HG03095 (cell line): ENCODE measurements at regions not wholly inside any gene's neighbourhood (a gene's known extent, or its start where the extent isn't known, plus 50 kb on each side); places are given as distances from the start of the nearest gene placed in this dataset.
"Not testable (repeated sequence)": the region's sequence is repeated elsewhere in the genome, so short reads cannot be mapped to it uniquely, and the experiment has no call there.

Source experiments
- ATAC-seq: cut with Tn5 transposase; IDR thresholded peaks from one replicate; pipeline ENCODE4 v1.9.1; 2021; ENCODE audit warnings: moderate library complexity; ENCODE audit not compliant: unreplicated experiment

- no peak for ATAC-seq
Observed at GRCh38 chr18:1270081-1270480, 365.4 kb downstream of the ADCYAP1 start.

GRCh38 chr18:1273469-1273868 lies 368.8 kb downstream of the ADCYAP1 start:
- ATAC-seq: no peak

- ATAC-seq: no peak
Observed at GRCh38 chr18:1292167-1292566, 387.5 kb downstream of the ADCYAP1 start.

- no peak for ATAC-seq
Observed at GRCh38 chr18:1294229-1294628, 389.6 kb downstream of the ADCYAP1 start.

GRCh38 chr18:1296237-1296636 lies 391.6 kb downstream of the ADCYAP1 start:
- no peak for ATAC-seq

GRCh38 chr18:1302861-1303260 lies 398.2 kb downstream of the ADCYAP1 start:
- no peak for ATAC-seq

- no peak for ATAC-seq
Observed at GRCh38 chr18:1304392-1304992, 399.8 kb downstream of the ADCYAP1 start.

- no peak for ATAC-seq
Observed at GRCh38 chr18:1306641-1307040, 402.0 kb downstream of the ADCYAP1 start.

GRCh38 chr18:1308686-1309085 lies 404.0 kb downstream of the ADCYAP1 start:
- no peak for ATAC-seq

GRCh38 chr18:1311376-1311775 lies 406.7 kb downstream of the ADCYAP1 start:
- no peak for ATAC-seq

- not testable (repeated sequence) for ATAC-seq
Observed at GRCh38 chr18:1335345-1335744, 430.7 kb downstream of the ADCYAP1 start.

- no peak for ATAC-seq
Observed at GRCh38 chr18:1350931-1351450, 446.3 kb downstream of the ADCYAP1 start.

- ATAC-seq: no peak
Observed at GRCh38 chr18:1353025-1353424, 448.4 kb downstream of the ADCYAP1 start.

- no peak for ATAC-seq
Observed at GRCh38 chr18:1357724-1358123, 453.1 kb downstream of the ADCYAP1 start.

- ATAC-seq: no peak
Observed at GRCh38 chr18:1361936-1362335, 457.3 kb downstream of the ADCYAP1 start.

GRCh38 chr18:1370552-1370951 lies 465.9 kb downstream of the ADCYAP1 start:
- ATAC-seq: no peak

- ATAC-seq: no peak
Observed at GRCh38 chr18:1371724-1372123, 467.1 kb downstream of the ADCYAP1 start.

- no peak for ATAC-seq
Observed at GRCh38 chr18:1383465-1383864, 478.8 kb downstream of the ADCYAP1 start.

- ATAC-seq: not testable (repeated sequence)
Observed at GRCh38 chr18:1388468-1388867, 483.8 kb downstream of the ADCYAP1 start.

- no peak for ATAC-seq
Observed at GRCh38 chr18:1392046-1392445, 487.4 kb downstream of the ADCYAP1 start.

GRCh38 chr18:1392865-1393734 lies 488.4 kb downstream of the ADCYAP1 start:
- no peak for ATAC-seq

- no peak for ATAC-seq
Observed at GRCh38 chr18:1393929-1394328, 489.3 kb downstream of the ADCYAP1 start.
